ENCODE measurements at regions not wholly inside any gene's neighbourhood (a gene's known extent, or its start where the extent isn't known, plus 50 kb on each side); places are given as distances from the start of the nearest gene placed in this dataset.

- TF ChIP-seq YY1 (IDR thresholded peaks at IDR 0.05; ENCODE audit: insufficient read depth, insufficient read length) (no peak), ZNF274 (IDR thresholded peaks at IDR 0.05; ENCODE audit: low read depth, low read length) (no peak), SUZ12 (IDR thresholded peaks at IDR 0.05; ENCODE audit: extremely low read depth, insufficient read depth, insufficient read length) (no peak)
Measured at GRCh38 chrX:5568934-5569333, 659.7 kb downstream of the NLGN4X start.

Data from NT2/D1 (cell line).